ENCODE measurements at regions not wholly inside any gene's neighbourhood (a gene's known extent, or its start where the extent isn't known, plus 50 kb on each side); places are given as distances from the start of the nearest gene placed in this dataset.

- TF ChIP-seq CTCF (IDR thresholded peaks at IDR 0.05; ENCODE audit: low read depth, low read length), result no peak
- no peak overlapping the region for H3K4me3 ChIP-seq (ENCODE audit: low read depth, low read length)
Observed at GRCh38 chr22:46056546-46057245, 79.7 kb upstream of the WNT7B start.

DNA sequence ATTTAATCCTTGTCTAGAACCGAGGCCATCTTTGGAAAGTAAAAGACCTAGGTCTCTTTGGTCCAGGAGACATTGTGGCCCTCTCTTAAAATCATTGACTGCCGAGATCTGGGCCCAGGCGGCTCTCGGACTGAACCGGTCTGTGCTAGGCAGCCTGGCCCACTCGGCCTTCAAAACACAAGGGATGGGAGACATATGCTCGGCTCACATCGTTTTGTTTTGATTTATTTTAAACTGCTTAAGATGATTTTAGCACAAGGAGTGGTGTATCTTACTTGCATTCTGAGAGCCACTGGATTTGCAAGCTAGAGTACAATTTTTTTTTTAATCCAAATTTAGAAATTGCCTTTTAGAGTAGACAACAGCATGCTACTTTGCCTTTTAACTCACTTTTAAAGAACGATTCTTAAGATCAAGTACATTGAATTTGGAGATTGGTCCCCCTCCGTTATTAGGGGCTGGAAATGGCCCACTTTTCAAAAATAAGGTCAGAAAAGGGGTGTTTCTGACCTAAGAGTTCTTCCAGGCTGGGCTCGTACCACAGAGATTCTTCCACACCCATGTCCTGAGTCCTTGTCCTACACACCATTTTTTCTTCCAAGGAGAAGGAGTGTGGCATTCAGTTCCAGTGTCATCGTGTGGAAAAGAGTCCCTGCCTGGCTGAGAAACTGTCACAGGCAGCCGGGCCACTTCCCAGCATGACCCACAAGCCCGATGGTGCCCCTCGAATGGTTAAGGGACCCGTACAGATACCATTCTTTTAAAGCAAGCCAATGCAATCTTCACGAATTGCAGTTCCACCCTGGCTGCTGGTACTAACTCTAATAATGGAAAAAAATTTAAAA, 80.5 kb upstream of the WNT7B start:
- no peak overlapping the region for H3K4me3 ChIP-seq (ENCODE audit: low read depth, low read length)
- no peak for TF ChIP-seq CTCF (IDR thresholded peaks at IDR 0.05; ENCODE audit: low read depth, low read length)

- TF ChIP-seq CTCF (IDR thresholded peaks at IDR 0.05; ENCODE audit: low read depth, low read length), result no peak
- no peak overlapping the region for H3K4me3 ChIP-seq (ENCODE audit: low read depth, low read length)
Observed at GRCh38 chr22:46058091-46058420, 81.1 kb upstream of the WNT7B start.

- TF ChIP-seq CTCF (IDR thresholded peaks at IDR 0.05; ENCODE audit: low read depth, low read length), result no peak
- H3K4me3 ChIP-seq (ENCODE audit: low read depth, low read length), result no peak overlapping the region
Observed at GRCh38 chr22:46058591-46059519, 81.9 kb upstream of the WNT7B start.

DNA sequence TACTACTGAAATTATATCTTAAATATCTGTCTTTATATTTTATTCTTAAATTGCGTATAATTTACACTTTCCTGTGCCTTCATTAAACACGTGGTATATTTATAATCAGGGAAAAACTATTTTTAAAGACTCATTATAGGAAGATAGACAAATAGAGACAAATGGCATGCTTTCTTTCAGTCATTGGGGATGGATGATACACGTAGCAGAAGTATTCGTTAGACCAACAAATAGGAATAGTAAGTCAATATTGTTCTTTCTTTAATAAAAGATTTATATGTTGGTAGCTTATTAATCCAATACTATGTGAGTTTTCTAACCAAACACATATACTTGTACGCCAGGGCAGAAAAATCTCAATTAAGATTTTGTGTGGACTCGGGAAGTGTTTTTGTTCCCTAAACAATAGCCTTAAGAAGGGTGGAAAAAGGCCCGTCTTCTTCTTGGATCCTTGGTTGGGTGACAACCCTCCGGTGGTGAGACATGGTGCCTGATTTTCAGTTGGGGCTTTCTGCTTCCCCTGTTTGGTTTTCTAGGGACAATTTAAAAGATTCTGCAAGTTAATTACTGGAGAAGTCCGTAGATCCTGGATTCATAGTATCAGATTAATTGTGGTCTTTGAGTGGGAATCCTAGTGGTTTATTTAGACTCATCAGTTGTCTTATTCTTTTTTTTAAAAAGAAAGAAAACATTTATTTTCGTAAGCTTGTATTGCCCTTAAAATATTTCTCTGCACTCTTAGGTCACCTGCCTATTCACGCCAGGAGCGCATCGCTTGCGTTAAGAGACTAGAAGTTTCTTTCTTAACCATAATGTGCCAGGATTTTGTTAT, 83.5 kb upstream of the WNT7B start:
- TF ChIP-seq CTCF (IDR thresholded peaks at IDR 0.05; ENCODE audit: low read depth, low read length), result no peak
- no peak overlapping the region for H3K4me3 ChIP-seq (ENCODE audit: low read depth, low read length)

DNA sequence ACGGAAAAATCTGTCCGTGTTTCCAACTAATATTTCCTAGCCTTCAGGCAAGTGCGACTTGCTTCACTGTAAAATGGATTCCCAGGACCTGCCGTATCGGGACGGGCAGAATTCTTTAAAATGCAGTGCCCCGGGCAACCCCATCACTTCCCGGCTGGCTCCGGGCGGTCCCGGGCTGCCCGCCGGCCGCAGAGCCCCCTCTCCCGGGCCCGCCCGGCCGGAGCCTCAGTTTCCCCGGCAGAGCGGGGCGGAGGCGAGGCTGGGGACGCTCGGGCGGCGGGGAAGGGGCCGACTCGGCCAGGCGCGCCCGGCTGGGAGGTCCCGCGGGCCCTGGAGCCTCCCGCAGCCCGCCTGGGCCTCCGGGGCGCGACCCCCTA, 84.2 kb upstream of the WNT7B start:
- no peak overlapping the region for H3K4me3 ChIP-seq (ENCODE audit: low read depth, low read length)
- no peak for TF ChIP-seq CTCF (IDR thresholded peaks at IDR 0.05; ENCODE audit: low read depth, low read length)
